IPS DF 6.9 (cell line): ENCODE measurements at regions not wholly inside any gene's neighbourhood (a gene's known extent, or its start where the extent isn't known, plus 50 kb on each side); places are given as distances from the start of the nearest gene placed in this dataset.
A peak's percentile ranks its signal among the peaks of the same experiment; 100 is the strongest.

Experiments
- DNase-seq: peaks from one replicate; pipeline ENCODE4 v3.0.0-alpha.2; 2013; ENCODE audit warnings: low read depth, low spot score
- H3K27ac ChIP-seq: one replicate; pipeline ENCODE4 v1.5.1; 2013; ENCODE audit warnings: low read length, control low read depth
- H3K27me3 ChIP-seq: 2 replicates; pipeline ENCODE4 v1.6.1; 2013; ENCODE audit warnings: mild to moderate bottlenecking, low read length; ENCODE audit not compliant: control insufficient read depth, insufficient read depth
- H3K36me3 ChIP-seq: 2 replicates; pipeline ENCODE4 v1.6.1; 2013; ENCODE audit warnings: low read length; ENCODE audit not compliant: control insufficient read depth, insufficient read depth
- H3K4me1 ChIP-seq: 2 replicates; pipeline ENCODE4 v1.6.1; 2013; ENCODE audit warnings: low read length; ENCODE audit not compliant: control insufficient read depth, insufficient read depth
- H3K4me3 ChIP-seq: 2 replicates; pipeline ENCODE4 v1.5.1; 2013; ENCODE audit warnings: mild to moderate bottlenecking, low read length
- H3K9me3 ChIP-seq: 2 replicates; pipeline ENCODE4 v1.6.1; 2013; ENCODE audit warnings: low read length, inconsistent platforms; ENCODE audit not compliant: control insufficient read depth, insufficient read depth
- WGBS: extraction: QIAGEN DNeasy Blood & Tissue Kit; methylation state at CpG from one replicate; pipeline ENCODE4 v1.1.7; 2013; ENCODE audit warnings: mixed read lengths, missing lambda C conversion rate; ENCODE audit not compliant: insufficient read length, insufficient coverage; 5-methylcytosine and 5-hydroxymethylcytosine counted together

DNA sequence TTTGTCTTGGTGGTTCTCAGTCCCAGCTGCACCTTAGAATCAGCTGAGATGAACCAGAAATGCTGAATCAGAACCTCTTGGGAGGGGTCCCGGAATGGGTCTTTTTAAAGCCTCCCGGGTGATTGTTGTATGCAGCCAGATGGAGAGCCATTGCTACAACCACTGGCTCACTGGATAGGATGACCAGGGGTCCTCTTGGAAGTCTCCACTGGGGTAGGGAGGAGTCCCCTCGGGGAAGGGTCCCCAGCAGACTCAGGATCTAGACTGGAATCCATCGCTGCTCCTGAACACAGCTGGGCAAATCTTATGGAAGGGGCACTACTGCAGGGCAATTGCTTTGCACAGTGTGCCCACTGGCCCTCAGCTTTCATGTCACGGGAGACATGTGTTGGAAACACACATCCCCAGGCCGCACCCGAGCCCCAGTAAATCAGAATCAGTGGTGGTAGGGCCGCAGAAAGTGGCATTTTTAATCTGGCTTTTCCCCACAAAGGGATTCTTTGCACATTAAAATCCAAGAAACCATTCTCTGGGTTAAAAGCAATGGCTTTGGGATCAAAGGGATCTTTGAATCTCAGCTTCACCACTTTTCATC, 117.3 kb downstream of the IRX5 start:
- no CpG with 5 or more reads among the region's 8 CpGs for WGBS

DNA sequence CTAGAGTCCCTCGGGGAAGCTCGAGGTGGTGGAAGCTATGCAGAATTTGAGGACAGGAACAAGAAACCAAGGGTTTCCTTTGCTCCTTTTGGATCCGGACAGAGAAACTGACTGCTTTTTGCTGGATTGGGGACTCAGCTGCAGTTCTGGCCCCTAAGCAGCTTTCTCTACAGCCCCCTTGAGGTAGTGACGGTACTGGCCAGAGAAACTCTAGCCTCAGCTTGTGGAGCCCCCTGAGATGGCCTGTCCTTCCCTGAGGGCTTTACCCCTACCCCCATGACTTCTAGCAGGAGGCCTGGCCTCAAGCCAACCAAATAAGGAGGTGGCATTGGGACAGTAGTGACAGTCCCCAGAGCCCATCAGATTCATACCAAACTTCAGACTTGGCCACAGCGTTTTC, 118.1 kb downstream of the IRX5 start:
- H3K9me3 ChIP-seq, result no peaks in the 10 kb centered on the region
- WGBS, result no CpG with 5 or more reads among the region's 5 CpGs

More for the DNA sequence above, 117.3 kb downstream of the IRX5 start:
- Histone ChIP-seq H3K27me3 (no peaks in the 10 kb centered on the region), H3K36me3 (no peaks in the 10 kb centered on the region), H3K4me3 (no peak overlapping the region), H3K27ac (no peak overlapping the region), H3K9me3 (no peaks in the 10 kb centered on the region), H3K4me1 (no peaks in the 10 kb centered on the region)
- no peak for DNase-seq

DNA sequence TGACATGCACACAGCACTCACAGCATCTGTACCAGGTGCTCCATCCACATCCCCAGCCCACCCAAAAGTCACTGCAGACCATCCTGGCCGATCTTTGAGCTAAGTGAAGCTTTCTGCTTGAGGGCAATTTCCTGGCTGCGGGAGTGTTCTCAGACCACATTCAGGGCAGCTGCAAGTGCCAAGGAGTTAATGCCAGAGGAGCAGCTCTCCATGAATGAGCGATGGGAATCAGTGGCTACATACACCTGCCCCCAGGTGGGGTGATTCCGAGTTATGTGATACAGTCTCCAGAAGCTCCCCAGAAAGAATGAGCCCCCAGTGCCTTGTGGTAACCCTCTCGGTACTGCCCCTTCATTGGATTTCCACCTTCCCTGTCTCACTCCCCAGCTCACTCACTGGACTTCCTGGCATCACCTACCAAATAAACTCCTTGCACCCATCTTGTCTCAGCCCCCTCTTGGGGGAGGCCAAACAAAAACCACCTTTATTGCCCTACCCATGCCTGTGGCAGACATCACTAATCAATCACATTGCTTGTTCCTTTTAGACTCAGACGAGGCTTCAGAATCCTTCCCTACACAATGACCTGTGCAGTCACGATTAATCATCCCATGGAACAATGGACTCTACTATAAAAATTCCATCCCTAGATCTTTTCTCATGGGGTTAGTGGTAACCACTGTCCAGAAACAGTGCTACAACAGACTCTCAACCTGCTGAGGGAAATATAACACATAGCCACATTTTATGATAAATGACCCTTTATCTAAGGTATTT, 121.1 kb downstream of the IRX5 start:
- no peak for DNase-seq
- H3K4me1 ChIP-seq, result peaks cover 4% of the 10 kb centered on the region; the same call in 1 of the 2 replicates
- no peaks in the 10 kb centered on the region for H3K36me3 ChIP-seq
- H3K27me3 ChIP-seq, result peaks cover 5% of the 10 kb centered on the region; the same call in 1 of the 2 replicates
- no peak overlapping the region for H3K27ac ChIP-seq
- H3K4me3 ChIP-seq, result no peak overlapping the region
- no peaks in the 10 kb centered on the region for H3K9me3 ChIP-seq
- no CpG with 5 or more reads among the region's 7 CpGs for WGBS

More for the DNA sequence above, 118.1 kb downstream of the IRX5 start:
- Histone ChIP-seq H3K27ac (no peak overlapping the region), H3K4me3 (no peak overlapping the region), H3K36me3 (no peaks in the 10 kb centered on the region), H3K4me1 (no peaks in the 10 kb centered on the region), H3K27me3 (no peaks in the 10 kb centered on the region)
- DNase-seq, result no peak

DNA sequence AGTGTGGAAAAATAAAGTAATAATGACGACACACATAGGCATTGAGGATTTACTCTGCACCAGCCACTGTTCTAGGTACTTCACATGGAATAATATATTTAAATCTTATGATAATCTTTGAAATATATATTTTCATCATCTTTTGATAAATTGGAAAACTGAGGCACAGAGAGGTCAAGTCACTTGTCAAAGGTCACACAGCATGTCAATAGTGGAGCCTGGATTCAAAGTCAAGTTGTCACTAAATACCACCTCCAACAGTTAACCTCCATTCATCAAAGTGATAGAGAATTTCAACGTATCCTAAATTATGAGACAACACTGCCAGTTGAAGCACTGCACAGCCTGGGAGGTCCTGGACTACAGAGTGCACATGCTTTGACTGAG, 121.7 kb downstream of the IRX5 start:
- DNase-seq, result no peak
- Histone ChIP-seq H3K36me3 (no peaks in the 10 kb centered on the region), H3K27me3 (peaks cover 10% of the 10 kb centered on the region; the same call in 1 of the 2 replicates), H3K27ac (no peak overlapping the region), H3K4me3 (no peak overlapping the region), H3K4me1 (peaks cover 4% of the 10 kb centered on the region; the same call in 1 of the 2 replicates), H3K9me3 (no peaks in the 10 kb centered on the region)
- no CpG with 5 or more reads among the region's 2 CpGs for WGBS

DNA sequence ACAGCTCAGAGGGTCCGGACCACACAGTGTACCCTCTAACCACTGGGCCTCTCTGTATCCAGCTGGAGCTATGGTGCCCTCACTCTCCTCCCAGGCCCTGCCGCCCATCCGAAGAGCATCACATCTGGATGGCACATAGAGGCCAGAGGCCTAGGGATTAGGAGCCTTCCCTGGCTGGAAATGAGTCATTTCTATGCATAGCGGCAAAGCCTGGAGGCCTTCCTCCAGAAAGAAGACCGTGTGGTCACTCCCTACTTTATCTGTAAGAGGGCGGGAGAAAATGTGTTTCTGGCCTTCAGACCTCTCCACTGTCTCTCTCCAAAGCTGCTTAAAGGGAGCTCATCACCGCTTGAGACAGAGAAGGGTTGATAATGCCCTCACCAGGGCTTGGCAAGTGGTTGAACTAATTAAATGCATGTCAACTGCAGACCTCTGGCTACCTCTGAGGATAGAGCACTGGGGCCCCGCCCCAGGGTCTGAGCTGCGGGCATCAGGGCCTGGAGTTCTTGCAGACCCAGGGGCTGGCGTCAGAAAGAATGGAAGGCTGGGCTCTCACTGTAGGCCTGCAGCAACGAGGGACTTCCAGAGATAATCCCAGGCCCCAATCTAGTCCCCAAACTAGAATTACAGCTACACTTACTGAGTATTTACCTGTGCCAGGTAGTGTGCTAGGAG, 122.2 kb downstream of the IRX5 start:
- DNase-seq, result no peak
- Histone ChIP-seq H3K9me3 (no peaks in the 10 kb centered on the region), H3K4me1 (peaks cover 4% of the 10 kb centered on the region; the same call in 1 of the 2 replicates), H3K36me3 (no peaks in the 10 kb centered on the region), H3K4me3 (no peak overlapping the region), H3K27me3 (peaks cover 14% of the 10 kb centered on the region; the same call in 1 of the 2 replicates), H3K27ac (no peak overlapping the region)
- WGBS, result no CpG with 5 or more reads among the region's 11 CpGs

DNA sequence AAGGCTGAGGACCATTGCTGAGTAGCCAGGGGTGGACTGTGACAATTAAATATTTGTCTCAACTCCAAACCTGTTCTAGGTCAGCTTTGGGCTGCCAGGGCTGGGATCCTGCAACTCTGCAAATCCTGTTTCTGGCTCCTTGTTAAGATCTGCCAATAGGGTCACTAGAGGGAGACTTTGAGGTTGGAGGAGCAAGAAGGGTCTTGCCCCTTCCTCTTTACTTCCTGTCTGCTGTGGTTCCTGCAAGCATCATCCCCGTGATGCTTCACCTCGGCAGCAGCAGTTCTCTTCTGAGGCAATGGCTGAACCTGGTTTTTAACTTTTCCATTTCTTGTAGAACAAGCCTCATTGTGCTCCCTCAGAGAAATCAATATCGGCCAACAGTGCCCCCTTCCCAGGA, 124.6 kb downstream of the IRX5 start:
- WGBS, result no CpG with 5 or more reads among the region's 3 CpGs
- Histone ChIP-seq H3K9me3 (no peaks in the 10 kb centered on the region), H3K36me3 (no peaks in the 10 kb centered on the region), H3K27me3 (peaks cover 17% of the 10 kb centered on the region; the same call in 1 of the 2 replicates), H3K4me3 (no peak overlapping the region), H3K4me1 (peaks cover 4% of the 10 kb centered on the region; the same call in 1 of the 2 replicates), H3K27ac (no peak overlapping the region)
- no peak for DNase-seq

DNA sequence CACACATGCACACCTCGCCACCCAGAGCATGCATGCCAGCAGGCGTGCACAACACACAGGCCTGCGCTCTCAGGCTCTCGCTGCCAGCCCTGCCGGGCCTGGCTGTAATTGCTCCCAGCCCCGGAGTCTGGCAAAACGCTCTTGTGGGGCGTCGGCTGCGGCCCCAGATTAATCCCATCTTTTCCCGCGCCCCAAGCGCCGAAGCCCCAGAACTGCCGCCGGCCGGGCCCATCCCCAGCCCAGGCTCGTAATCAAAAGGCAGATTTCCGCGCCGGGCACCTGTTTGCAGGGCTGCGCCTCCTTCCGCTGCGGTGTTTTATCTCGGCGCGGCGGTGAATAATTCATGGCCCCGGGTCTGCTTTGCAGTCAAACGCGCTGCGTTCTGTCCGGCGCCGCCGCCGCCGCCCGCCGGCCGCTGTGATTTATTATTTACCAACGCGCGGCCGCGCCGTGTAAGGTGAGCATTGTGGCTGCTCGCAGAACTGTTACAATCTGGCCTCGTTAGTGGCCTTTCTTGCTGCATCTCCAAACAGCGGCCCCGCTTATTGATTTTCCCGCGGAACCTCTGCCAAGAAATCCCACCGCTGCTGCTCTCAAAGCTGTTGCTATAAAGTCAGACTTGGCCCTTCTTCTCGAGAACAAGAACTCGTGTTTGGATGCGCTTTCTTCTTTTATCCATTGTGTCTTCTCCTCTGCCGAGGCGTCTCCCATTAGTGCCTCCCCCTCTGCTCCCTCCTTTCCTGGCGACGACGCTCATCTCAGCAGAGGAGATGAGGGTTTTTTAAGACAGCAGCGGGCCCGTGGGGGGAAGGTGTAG, 126.1 kb downstream of the IRX5 start:
- no peak for DNase-seq
- peak overlapping the region; percentile 35; the same call in 1 of the 2 replicates for H3K4me3 ChIP-seq
- H3K27me3 ChIP-seq, result peaks cover 17% of the 10 kb centered on the region; the same call in 1 of the 2 replicates
- no peak overlapping the region for H3K27ac ChIP-seq
- no peaks in the 10 kb centered on the region for H3K36me3 ChIP-seq
- peaks cover 4% of the 10 kb centered on the region; the same call in 1 of the 2 replicates for H3K4me1 ChIP-seq
- no CpG with 5 or more reads among the region's 64 CpGs for WGBS
- H3K9me3 ChIP-seq, result no peaks in the 10 kb centered on the region

DNA sequence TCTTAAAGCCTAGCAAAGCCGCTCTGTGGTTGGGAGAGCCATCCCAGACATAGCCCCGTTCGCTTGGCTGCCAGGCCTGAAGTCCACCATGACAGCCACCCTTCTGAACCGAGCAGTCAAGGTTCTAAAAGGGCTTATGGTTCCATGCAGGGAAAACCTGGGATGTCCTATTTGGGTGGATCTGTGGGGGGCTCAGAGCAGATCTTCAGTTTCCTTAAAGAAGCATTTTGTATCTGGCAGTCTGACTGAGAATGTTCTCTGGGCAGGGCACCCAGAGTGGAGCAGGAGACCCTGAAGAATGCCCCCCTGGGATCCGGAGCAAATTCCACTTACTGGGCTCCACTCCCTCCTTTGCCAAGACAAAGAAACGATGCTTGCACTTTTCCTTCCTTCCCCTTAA, 127.2 kb downstream of the IRX5 start:
- DNase-seq, result no peak
- peaks cover 4% of the 10 kb centered on the region; the same call in 1 of the 2 replicates for H3K4me1 ChIP-seq
- peaks cover 17% of the 10 kb centered on the region; the same call in 1 of the 2 replicates for H3K27me3 ChIP-seq
- no peaks in the 10 kb centered on the region for H3K36me3 ChIP-seq
- no peak overlapping the region for H3K27ac ChIP-seq
- H3K9me3 ChIP-seq, result no peaks in the 10 kb centered on the region
- WGBS, result no CpG with 5 or more reads among the region's 6 CpGs
- H3K4me3 ChIP-seq, result no peak overlapping the region

DNA sequence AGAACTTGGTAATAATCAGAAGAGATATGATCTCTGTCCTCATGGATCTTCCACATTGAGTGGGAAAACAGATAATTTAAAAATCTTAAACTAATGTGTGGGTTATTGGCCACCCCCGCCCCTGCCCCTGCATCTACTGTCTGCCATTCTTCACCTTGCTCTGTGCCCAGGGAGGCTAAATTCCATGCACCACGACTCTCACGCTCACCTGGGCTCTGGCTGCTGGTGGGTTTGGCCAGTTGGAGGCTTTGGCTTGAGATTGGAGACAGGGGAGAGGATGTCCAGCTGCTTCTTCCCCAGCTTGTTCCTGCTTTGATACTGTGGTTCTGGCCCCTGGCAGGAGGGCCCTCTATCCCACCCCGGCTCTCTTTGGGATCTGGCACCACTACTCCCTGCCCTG, 127.9 kb downstream of the IRX5 start:
- Histone ChIP-seq H3K27me3 (peaks cover 17% of the 10 kb centered on the region; the same call in 1 of the 2 replicates), H3K27ac (no peak overlapping the region), H3K4me3 (no peak overlapping the region), H3K4me1 (peaks cover 4% of the 10 kb centered on the region; the same call in 1 of the 2 replicates), H3K36me3 (no peaks in the 10 kb centered on the region), H3K9me3 (no peaks in the 10 kb centered on the region)
- DNase-seq, result no peak
- no CpG with 5 or more reads among the region's 4 CpGs for WGBS
